ENCODE measurements at regions not wholly inside any gene's neighbourhood (a gene's known extent, or its start where the extent isn't known, plus 50 kb on each side); places are given as distances from the start of the nearest gene placed in this dataset.

DNA sequence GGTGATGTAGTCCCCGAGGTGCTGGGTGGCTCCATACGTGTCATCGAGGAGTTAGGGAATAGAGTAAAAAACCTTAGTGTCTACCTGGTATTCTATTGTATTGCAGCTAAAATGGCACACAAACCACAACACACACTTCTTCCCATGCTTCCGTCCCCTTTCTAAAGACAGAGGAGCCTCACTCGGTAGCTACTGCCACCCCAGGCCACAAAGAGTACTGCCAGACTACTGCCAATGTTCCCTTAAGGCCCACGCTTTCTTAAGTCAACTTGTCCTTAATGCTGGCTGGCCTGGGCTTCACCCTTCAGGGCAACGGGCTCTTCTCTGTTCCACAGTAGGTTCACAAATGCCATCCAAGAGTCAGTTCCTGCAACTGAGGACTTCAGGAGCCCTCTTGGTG is 673.0 kb downstream of the ELAVL2 start:
- TF ChIP-seq CTCF (IDR thresholded peaks at IDR 0.05), result no peak
- no peak for TF ChIP-seq EP300 (IDR thresholded peaks at IDR 0.05)
- TF ChIP-seq POLR2A (IDR thresholded peaks at IDR 0.05), result no peak

Data from tibial nerve (tissue), 4 donors.